GM19463 (cell line): ENCODE measurements at regions not wholly inside any gene's neighbourhood (a gene's known extent, or its start where the extent isn't known, plus 50 kb on each side); places are given as distances from the start of the nearest gene placed in this dataset.
"Not testable (repeated sequence)": the region's sequence is repeated elsewhere in the genome, so short reads cannot be mapped to it uniquely, and the experiment has no call there.

Source experiments
- ATAC-seq: cut with Tn5 transposase; IDR thresholded peaks from one replicate; pipeline ENCODE4 v1.9.1; 2021; ENCODE audit warnings: mild to moderate bottlenecking, moderate library complexity; ENCODE audit not compliant: unreplicated experiment

DNA sequence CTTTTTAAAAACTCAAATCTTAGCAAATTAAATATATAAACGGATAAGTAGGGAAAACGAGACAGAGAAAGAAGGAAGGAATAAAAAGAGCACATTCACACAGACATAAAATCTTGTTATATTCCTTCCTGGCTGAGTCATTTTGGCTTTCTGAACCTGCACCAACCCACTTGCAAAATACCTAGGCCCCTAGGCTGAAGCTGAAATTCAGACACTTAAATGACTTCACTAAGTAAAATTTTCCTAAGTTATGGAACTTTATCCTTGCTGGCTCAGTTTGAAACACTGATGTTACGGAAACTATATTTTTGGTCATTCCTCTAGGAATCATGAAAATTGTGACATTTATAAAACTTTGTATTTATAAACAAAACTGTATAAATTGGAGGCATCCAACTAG is 462.8 kb upstream of the NFIA start:
- ATAC-seq, result no peak

GRCh38 chr1:60615666-60616065 is 466.7 kb upstream of the NFIA start:
- ATAC-seq, result no peak

GRCh38 chr1:60612790-60613189 is 469.6 kb upstream of the NFIA start:
- ATAC-seq, result no peak

DNA sequence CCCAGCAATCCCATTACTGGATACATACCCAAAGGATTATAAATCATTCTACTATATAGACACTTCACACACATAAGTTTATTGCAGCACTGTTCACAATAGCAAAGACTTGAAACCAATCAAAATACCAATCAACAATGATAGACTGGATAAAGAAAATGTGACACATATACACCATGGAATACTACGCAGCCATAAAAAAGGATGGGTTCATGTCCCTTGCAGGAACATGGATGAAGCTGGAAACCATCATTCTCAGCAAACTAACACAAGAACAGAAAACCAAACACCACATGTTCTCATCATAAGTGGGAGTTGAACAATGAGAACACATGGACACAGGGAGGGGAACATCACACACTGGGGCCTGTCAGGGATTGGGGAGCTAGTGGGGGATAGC is 475.4 kb upstream of the NFIA start:
- not testable (repeated sequence) for ATAC-seq

GRCh38 chr1:60600532-60600931 is 481.8 kb upstream of the NFIA start:
- no peak for ATAC-seq

GRCh38 chr1:60599574-60599973 is 482.8 kb upstream of the NFIA start:
- no peak for ATAC-seq

DNA sequence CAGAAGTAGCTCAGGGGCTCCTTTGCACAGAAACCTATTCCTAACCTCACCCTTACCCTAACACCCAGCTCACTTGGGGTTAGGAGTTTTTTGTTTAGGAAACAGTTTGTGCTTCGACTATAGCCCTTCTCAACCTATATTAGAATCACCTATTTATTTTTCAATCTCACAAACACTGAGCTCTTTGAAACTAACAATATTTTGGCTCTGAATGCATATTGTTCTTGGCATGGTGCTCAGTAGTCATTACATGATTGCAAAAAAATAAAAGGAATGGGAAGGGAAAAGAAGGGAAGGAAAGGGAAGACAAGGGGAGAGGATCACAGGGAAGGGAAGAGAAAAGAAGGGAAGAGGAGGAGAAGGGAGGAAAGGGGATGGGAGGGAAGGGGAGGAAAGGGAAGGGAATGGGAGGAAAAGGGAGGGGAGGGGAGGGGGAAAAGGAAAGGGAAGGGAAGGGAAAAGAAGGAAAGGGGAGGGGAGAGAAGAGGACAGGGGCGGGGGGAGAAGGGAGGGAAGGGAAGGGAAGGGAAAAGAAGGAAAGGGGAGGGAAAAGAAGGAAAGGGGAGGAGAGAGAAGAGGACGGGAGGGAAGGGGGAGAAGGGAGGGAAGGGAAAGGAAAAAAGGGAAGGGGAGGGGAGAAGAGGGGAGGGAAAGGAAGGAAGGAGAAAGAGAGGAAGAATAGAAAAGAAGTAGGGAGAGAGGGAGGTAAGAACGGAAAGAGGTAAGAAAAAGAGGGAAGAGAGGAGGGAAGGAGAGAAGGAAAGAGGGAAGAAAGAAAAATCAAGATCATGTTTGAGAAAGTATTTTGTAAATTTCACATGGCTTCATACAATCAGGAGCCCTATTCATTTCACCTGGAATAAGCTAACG is 484.1 kb upstream of the NFIA start:
- ATAC-seq, result no peak

DNA sequence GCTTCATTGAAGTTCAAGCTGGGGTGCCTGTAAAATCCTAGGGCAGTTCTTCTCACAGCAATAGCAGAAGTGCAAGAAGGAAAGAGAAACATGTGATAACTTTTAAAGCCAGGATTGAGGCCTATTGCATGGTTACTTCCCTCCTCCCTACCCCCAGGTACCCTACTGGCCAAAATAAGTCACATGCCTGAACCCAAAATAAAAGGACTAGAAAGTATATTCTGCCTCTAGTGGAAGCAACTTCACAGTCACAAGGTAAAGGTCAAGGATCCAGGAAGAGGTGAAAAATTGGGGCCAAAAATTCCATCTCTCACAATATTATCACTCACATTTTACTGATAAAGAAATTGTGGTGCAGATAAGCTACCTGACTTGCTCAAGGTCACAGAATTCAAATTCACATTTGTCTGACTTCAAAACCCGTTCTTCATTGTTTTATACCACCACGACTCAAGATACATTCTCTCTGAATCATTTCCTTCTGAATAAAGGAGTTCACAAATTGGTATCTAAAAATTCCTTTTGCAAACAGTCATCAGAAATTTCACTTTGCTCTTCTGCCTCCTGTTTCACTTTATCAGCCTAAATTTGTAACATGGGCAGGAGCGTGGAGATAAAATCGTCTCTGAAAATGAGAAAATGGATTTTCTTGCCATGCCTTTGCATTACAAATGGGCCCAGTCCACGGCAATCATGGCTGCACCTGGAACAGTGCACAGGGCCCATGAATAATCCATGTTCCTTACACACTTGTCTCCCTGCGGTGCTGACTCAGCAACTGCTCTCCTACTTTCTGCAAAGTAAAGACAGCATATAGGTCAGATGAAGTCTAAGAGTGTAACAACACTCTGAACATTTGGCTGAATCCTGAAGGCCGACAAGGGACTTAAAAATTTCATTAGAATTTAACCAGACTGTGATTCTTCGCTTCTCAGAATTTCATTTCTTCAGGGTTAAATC is 485.3 kb upstream of the NFIA start:
- ATAC-seq, result no peak

GRCh38 chr1:60591583-60591982 is 490.8 kb upstream of the NFIA start:
- ATAC-seq, result no peak

- no peak for ATAC-seq
Measured at GRCh38 chr1:60589916-60590315, 492.4 kb upstream of the NFIA start.

GRCh38 chr1:60589046-60589748 is 493.2 kb upstream of the NFIA start:
- ATAC-seq, result no peak

DNA sequence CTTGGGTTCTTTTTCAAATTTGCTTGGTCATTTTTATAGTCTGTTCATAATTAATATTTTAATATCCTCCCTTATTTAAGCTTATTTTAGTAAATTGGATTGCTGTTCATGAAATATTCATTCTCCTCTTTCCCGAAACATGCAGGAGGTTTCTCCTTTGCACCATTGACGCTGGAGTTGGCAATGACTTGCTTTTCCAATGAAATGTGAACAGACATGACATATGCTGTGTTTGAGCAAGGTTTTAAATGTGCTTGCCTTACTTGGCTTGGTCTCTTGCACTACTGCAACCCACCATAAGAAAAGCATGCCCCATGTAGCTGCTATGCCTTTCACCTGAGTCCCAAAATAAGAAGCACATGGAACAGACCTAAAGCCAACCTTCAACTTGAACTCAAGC is 498.0 kb upstream of the NFIA start:
- ATAC-seq, result no peak

- ATAC-seq, result no peak
Measured at GRCh38 chr1:60583696-60584095, 498.7 kb upstream of the NFIA start.

DNA sequence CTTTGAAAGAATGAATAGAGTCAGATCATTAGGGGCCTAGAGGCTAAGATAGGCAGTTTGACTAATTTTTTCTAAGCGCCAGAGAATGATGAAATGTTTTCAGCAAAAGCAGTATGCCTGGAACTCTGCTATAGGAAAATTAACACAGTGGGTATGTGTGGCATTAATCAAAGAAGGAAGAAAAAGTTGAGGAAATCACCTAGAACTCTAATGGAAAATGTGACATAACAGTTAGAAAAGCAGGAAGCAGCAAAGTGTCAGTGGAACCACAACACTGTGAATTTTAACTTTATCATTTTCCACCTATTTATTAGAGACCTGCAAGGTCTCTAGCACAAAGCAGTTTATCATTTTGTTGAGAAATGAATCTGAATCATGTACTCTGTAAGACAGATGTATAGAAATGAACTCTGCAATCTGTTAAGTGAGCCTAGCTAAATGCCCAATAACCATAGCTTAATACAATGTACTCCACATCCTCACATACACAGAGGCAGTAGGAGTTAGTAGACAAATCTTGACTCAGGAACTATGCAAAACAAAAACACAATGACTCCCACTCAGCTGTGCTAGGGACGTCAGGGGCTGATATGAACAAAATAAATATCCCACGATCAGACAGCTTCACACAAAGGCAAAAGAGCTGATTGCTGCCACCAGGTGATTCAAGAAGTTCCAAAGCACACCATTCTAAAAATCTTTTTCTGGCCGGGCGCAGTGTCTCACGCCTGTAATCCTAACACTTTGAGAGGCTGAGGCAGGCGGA is 500.7 kb upstream of the NFIA start:
- no peak for ATAC-seq

DNA sequence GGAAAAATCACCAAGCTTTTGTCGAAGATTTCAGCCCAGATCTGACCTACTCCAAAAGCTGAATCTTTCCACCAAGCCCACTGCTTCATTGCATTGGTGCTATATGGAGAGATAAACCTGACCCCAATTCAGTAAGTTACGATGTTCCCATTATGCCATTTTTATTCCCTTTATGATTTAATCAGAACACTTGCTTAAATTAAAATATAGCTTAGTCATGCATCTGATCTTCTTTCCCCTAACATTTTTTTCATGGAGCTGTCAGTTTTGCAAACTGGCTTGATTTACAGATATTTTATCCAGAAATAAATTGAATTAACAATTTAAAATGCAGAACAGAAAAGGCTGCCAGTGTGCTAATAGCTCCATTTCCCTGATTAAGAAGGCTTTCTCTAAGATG is 503.5 kb upstream of the C1orf87 start:
- no peak for ATAC-seq

DNA sequence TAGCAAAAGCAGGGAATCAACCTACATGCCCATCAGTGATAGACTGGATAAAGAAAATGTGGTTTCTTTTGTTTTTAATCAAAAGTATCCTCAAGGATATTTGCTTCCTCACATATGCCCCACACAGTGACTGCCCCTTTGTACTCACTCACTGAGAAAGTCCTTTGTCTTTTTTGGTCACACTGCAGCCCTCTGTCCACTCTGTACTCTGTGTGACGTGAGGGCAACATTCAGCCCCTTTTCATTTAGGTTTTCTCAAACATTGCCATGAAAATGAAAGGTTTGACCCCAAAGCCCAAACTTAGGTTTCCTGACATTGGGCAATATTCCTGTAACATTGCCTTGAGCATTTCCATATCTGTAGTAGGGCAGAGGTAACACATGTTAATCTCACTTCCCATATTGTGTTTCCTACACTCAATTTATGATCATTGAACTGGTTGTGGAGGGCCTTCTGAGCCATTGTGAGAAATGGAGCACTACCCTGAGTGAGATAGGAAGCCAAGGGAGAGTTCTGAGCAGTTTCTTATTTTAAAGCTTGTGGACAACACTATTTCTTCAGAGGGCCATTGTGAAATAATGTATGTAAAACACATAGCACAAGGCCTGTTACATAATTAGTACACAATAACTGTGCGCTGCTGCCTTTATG is 501.9 kb upstream of the C1orf87 start:
- ATAC-seq, result no peak

GRCh38 chr1:60573726-60574409 is 500.3 kb upstream of the C1orf87 start:
- no peak for ATAC-seq

DNA sequence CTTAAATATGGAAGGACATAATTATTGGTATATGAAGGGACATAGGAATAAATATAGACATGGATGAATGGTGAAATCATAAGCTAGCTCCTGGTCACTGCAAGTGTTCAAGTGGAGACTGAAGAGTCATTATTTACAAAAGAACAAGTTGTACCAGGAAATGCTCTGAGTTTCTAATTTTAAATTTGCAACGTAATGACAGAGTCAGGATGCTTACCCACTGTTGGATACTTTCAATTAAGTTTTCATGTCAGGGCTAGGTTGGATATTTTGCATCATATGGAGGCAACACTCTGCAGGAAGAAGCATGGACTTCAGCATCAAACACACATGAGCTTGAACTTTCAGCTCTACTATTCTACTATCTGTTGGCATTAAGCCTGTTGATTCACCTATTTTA is 499.6 kb upstream of the C1orf87 start:
- no peak for ATAC-seq

GRCh38 chr1:60572378-60572777 is 498.8 kb upstream of the C1orf87 start:
- no peak for ATAC-seq
